NCI-H2171 (cell line): ENCODE measurements at regions not wholly inside any gene's neighbourhood (a gene's known extent, or its start where the extent isn't known, plus 50 kb on each side); places are given as distances from the start of the nearest gene placed in this dataset.

Source experiments
- DNase-seq: peaks from one replicate; lab custom pipeline; 2025; lab: John Stamatoyannopoulos, UW

DNA sequence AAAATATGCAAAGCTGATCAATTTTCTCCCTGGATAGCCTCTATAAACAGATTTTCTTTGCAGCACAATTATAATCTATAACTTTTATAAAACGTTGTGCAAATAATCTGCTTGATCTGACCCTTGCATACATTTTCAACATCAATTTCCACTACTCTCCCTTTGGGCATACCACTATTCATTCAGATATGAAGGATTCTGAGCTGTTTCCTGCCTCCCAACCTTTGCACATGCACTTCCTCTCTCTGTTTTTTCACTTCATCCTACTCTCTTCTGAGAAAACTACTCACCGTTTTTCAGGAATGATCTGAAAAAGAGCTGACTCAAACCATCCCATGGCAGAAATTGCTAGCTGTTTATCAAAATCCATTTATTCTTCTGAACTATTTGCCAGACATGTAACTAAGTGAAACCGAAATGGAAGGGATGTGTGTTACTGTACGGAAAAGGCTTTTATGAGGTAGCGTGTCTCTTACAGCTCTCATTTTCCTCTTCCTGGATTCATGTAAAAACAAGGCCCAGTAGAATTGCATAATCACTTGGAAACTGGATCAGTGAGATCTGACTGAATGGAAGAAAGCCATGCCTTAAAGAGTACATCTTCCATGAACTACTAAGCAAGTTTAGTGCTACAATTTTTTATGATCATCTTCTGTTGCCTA is 1447.3 kb upstream of the MIR17HG start:
- DNase-seq = no peak

DNA sequence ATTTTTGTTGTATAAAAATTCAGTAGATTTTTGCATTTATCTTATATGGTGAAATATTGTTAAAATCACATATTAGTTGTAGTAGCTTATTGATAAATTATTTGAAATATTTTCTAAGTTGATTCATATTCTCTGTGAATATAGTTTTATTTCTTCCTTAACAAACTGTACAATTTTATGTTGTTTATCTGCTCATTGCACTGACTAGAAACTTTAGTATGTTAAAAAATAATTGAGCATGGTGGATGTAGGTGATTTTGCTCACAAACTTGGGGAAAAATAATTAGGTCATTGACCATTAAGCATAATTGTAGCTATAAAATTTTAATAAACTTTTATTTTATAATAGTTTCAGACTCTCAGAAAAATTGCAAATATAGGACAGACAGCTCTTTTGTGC is 1445.3 kb upstream of the MIR17HG start:
- no peak for DNase-seq

DNA sequence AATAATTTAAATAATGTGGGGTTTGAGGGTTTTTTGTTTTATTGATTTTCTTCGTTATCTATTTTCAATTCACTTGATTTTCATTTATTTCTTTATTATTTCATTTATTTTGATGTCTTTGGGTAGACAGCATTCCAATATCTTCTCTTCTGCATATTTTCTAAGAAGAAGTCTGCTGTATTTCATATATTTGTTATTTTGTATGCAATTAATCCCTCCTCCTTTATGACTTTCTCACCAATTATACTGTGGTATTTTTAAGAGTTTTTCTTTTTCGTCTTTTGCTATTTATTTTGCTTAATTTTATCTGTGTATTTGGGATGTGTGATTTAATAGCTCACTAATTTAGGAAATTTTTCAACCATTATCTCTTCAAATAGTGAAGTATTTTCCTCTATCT is 1444.4 kb upstream of the MIR17HG start:
- DNase-seq = no peak

DNA sequence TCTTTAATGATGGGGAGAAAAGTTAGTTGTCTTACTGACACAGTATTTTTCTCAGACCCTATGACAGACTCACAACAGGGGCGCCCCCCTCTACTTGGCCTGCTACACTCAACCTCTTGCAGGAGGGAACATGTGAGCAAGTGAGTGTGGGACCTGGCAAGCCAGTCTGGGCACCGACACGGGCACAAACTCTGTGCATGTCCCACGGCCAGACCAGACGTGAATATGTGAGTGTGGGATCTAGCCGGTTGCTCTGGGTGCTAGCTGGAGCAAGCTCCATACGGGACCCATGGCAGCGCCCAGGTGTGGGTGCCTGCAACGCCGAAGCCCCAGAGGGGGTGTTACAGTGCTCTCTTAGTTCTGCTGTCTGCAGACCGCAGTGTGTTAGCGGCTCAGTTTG is 1437.3 kb upstream of the MIR17HG start:
- no peak for DNase-seq

DNA sequence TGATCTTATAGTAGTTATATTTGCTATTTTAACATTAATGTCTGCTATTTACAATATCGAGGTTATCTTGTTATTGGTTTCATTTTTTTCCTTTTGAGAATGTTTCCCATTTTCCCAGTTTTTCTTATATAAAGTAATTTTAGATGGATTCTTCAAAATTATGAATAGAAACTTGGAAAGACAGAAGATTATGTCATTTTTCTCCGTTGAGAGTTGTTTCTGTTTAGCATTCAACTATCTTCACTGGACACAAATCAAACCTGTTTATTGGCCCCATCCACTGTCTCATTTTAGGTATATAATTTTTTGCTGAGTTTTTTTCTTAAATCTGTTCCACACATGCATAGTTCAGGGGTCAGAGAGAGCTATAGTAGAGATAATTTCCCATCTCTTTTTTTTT is 1430.9 kb upstream of the MIR17HG start:
- DNase-seq = no peak

DNA sequence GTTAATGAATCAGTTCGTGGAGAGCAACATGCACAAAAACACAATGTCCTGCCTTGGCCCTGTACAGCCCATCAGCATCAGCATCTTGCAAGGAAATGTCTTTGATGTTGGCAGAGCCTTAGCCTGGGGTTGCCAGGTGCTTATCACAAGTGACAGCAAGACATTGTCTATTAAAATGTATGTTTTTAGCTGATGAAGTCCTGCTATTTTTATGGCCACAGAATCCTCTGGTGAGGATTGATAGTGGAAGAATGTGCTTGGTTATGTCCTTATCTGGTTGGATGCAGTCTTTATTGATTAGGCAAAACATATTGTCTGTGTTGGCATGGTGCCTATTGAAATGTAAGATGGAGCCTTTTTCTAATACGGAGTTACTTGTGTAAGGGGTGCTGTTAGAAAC is 1427.0 kb upstream of the MIR17HG start:
- DNase-seq = no peak

DNA sequence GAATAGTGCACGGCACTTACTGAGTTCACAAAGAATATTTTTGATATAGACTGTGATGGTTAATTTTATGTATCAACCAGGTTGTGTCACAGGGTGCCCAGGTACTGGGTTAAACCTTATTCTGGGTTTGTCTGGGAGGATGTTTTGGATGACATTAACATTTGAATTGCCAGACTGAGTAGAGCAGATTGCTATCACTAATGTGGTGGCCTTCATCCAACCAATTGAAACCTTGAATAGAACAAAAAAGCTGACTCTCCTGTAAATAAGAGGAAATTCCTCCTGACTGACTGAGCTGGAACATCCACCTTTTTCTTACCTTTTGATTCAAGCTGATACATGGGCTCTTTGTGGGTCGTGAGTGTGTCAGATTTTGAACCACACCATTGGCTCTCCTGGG is 1424.4 kb upstream of the MIR17HG start:
- DNase-seq = no peak

DNA sequence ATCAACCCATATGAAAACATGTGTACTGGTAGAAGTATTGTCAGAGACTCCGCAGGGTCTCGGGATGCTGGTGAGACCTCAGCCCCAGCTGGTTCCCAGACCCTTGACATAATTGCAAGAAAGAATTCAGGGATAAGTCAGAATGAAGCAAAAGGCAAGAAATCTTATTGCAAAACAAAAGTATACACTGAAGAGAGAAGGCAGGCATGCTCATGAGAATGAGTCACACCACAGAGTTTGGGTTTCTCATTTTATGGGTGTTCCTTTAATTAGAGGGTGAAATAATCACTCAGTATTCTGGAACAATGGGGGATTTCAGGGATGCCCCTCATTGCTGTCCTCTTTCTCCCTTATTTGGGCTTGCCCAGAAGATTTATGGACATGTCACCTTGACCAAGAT is 1423.8 kb upstream of the MIR17HG start:
- no peak for DNase-seq

DNA sequence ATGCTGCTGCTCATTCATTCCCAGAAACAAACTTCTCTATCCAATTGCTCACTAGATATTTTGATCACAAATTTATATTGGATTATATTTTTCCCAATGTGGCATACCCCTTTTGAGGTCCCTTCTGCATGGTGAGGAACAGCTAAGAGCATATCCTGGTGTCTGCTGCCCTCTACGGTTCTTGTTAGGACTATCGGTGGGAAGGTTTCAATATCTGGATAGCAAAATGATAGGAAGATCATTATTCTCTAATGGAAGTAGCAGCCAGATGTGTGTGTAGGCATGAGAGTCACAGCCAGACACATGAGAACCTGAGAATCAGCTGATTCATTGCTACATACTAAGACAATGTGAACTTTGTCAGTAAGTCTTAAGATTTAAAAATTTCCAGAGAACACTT is 1422.4 kb upstream of the MIR17HG start:
- no peak for DNase-seq

DNA sequence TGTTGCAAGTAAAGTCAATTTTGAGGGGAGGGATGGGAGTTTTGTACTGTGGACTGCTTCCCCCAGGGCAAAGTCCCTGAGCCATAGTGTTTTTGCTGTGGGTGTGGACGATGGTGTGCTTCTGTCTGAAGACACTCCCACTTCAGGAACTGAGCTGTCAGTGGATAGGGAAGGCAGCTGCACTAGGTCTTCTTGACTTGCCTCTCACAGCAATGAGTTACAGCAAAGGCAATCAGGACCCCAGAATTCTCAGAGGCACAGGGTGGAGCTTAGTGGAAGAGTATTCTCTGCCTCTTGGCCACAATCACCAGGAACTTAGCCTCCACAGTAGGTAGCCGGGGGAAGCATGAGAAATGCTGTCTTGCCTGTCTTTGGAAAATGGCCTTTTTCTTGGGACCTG is 1416.6 kb upstream of the MIR17HG start:
- no peak for DNase-seq

DNA sequence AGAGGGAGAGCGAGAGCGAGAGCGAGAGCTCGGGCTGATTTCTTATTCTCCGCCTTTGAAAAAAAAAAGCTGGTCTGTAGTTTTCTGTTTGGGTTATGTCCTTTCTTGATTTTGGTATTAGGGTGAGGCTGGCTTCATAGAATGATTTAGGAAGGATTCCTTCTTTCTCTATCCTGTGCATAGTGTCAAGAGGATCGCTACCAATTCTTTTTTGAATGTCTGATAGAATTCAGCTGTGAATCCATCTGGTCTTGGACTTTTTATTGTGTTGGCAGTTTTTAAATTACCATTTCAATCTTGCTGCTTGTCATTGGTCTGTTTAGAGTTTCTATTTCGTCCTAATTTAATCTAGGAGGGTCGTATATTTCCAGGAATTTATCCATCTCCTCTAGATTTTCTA is 1414.6 kb upstream of the MIR17HG start:
- no peak for DNase-seq

DNA sequence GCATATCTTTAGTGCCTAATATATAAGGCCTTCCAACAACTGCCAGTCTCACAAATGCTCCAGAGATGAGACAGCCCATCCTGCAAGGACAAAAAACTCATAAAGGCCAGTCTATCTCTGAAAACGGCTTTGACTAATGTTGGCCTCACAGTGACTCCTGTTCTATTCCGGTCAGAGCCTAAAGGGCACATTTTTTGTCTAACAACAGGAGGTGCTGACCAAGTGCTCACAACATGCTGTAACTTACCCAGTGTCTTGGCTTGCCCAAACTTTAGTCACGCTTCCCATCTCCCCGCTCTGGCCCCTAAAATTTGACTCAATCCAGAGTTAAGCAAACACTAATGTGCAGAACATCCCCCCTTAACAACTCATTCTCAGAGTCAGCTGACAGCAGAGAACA is 1411.2 kb upstream of the MIR17HG start:
- no peak for DNase-seq

DNA sequence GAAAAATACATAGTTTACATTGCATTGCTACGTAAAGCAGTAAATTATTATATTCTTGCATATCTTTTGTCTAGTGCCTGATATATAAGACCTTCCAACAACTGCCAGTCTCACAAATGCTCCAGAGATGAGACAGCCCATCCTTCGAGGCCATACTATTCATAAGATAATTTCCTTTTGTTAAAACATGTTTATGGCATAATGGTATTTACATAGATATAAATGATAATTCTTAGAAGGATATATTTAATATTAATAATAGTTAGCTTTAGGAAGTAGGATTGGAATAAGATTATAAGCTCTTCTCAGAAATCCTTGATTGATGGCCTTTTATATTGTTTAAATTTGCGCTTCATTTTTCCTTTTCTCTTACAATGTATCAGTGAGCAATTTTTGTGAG is 1410.1 kb upstream of the MIR17HG start:
- DNase-seq = no peak

DNA sequence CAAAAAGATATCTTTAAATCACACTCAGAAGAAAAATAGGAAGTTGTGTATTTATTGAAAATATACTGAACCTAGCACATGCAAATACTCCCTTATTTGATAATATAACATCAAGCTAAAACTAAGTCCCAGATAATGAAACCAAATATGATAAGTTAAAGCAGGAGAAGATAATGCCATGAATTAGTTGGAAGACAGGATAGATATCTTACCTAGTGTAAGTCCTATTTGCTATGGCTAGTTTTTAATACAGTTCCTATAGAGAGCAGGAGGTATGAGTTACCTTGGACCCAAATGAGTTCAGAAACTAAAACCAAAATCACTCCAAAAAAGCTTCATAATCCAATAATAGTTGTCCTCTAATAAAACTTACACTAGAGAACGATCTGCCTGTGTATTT is 1407.1 kb upstream of the MIR17HG start:
- DNase-seq = no peak

DNA sequence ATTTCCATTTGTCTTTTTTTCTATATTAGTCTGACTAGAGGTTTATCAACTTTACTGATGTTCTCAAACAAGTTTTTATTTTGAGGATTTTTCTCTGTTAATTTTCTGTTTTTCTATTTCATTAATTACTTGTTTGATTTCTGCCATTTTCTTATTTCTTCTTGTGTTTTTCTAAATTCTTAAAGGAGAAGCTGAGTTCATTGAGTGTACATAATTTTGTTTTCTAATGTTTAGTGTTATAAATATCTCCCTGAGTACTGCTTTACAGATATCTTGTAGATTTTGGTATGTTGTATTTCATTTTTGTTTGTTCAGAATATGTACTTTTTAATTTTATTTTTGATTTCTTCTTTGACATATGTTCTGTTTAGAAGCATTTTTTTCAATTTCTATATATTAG is 1404.3 kb upstream of the MIR17HG start:
- DNase-seq = no peak

DNA sequence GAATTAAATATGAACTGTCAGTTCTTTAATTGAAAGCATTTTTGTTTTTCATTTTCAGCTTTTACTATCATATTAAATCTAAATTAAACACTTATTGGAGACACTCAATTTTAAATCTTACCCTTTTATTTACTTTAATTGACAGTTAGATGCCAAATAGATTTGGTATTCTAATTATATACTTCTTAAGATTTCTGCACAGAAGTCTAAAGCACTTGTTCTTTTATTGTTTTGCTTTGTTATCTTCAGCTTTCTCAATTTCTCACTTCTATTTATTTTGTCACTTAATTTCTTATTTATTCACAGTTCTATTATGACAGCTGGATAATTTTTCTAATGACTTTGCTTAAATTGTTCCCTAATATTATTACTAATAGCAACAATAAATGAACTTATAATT is 1397.3 kb upstream of the MIR17HG start:
- no peak for DNase-seq

DNA sequence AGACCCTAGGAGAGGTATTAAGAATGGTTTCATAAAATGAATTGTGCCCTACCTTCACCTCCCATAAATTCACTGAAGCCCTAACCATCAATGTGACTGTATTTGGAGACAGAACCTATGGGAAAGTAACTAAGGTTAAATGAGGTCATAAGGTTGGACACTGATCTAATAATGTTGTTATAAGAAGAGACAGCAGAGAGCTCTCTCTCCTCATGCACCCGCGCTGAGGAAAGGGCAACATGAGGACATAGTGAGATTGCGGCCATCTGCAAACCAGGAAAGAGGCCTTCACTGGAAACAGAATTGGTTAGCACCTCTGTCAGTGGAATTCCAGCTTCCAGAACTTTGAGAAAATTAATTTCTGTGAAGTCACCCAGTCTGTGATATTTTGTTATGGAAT is 1396.1 kb upstream of the MIR17HG start:
- DNase-seq = no peak

DNA sequence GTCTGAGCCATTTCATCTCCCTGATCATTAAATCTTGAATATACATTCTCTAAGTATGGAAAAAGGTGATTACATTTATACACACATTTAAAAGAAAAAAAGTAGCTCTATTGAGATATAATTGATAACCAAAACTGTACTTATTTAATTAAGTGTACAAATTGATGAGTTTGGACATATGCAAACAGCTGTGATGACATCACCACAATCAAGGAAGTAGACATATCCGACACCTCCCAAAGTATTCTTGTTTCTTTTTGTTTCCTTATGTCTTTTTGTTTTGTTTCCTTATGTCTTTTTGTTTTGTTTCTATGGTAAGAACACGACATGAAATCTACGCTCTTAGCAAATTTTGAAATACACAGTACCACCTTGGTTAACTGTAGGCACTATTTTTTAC is 1393.9 kb upstream of the MIR17HG start:
- DNase-seq = no peak

DNA sequence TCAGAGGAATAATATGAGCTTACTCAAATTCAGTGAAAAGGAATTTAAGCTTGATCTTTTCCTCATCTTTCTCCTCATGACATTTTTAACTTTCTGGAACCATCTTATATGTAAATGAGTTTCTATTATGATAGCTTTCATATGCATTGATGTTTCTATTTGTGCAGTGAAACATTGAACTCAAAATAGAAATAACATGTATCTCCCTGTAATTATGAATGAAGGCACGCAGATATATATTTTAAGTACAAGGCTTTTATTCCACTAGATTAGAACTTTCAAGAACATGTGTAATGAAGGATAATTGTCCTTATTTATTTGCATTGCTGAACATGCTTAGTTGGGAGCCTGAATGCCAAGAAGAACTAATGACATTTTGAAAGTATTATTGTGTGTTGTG is 1391.7 kb upstream of the MIR17HG start:
- DNase-seq = no peak

DNA sequence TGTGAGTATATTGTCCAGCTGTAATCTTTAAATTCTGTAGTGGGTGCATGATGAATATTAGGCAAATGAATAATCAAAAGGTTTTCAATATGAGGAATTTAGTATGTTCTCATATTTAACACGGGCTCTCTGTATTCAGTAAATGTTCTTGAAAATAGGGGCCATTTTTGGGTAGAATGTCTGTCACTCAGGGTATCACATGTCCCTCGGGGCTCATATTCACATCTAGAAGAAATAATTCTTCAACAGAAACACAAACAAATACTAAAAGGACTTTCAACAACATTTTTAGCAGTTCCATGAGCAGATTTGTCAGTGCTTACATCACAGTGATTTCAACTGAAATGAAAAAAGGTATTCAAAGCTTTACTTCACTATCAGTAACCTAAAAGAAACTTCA is 1388.4 kb upstream of the MIR17HG start:
- no peak for DNase-seq

DNA sequence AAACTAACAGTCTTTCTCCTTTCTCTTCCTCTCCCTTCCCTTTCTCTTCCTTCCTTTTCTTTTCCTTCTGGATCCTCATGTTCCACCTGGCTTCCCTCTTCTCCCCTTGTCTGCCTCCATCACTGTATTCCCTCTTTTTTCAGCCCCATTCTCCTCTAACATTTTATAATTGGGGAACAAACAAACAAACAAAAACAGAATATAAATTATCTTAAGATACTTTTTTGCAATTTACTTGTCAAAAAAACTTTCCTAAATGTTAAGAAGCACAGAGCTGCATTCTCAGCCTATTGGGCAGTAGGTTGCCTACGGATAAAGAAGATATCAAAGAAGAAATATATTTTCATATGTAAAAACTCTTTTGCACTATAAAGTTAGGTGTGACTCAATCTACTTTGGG is 1382.2 kb upstream of the MIR17HG start:
- DNase-seq = no peak

DNA sequence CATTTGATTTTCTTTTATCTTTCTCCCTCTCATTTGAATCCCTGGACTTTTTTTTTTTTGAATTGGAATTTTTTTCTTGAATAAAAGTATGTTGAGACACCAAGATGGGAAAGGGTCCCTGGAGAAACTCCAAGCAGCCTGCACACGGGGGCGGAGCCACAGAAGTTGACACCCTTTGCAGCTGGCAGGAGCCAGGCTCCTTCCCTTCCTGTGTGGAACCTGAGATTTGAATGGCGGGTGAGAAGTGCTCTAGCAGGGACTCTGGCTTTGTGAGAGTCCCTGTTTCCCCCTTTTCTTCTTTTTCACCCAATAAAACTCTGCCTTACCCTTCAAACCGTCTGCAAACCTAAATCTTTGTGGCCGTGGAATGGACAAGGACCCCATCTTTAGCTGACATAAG is 1381.0 kb upstream of the MIR17HG start:
- no peak for DNase-seq

DNA sequence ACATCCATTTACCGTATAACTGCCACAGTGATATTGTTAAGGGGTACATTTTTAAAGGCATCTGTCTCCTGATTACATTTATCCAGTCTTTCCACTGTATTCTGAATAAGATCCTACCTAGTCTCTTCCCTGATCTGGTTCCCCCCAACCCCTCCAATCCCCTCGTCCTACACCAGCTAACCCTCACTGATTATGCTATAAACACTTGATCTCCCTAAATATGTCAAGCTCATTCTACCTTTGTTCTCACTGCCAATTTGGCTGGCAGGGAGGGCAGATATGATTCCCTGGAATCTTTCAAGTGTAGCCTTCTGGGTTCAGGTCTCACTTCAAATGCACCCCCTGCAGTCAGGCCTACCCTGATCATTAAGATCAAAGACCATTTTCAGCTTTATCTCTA is 1379.8 kb upstream of the MIR17HG start:
- no peak for DNase-seq

DNA sequence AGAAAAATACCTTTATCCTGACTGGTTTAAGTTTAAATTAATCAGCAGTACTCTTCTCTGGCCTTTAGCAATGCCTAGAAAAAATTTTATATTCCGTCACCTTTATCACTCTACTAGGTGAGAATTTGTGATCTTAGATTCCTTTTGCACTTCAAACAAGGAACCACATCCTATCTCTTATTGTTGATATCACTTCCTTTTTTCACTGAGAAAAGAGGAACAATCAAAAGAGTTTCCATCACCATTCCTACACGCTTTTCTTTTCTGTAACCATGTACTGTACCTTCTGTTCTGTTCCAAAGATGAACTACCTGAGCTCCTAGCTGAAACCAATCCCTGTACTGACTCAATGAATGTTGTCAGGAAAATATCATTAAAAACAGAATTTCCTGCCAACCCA is 1379.0 kb upstream of the MIR17HG start:
- no peak for DNase-seq

DNA sequence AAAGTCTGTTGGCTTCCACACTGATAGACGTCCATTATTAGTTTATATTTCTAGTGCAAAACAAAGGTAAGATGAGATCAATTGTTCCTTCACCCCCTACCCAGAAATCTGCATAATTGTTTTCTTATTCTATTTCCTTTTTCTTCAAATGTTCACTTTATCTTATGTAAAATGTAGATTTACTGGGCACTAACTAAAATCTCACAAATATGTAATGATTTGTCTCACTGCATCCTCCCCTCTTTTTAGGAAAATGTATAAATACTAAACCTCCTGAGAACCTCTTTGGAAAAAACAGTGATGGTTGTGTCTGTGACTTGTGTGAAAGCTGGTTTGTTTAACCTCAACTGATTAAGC is 1377.2 kb upstream of the MIR17HG start:
- no peak for DNase-seq
